Duodenal mucosa (tissue), 2 donors: ENCODE measurements at regions not wholly inside any gene's neighbourhood (a gene's known extent, or its start where the extent isn't known, plus 50 kb on each side); places are given as distances from the start of the nearest gene placed in this dataset.
"Not testable (repeated sequence)": the region's sequence is repeated elsewhere in the genome, so short reads cannot be mapped to it uniquely, and the experiment has no call there.

Experiments used
- H3K27ac ChIP-seq: one replicate; pipeline ENCODE4 v1.7.0; 2013; ENCODE audit warnings: low read depth, low read length
- H3K27me3 ChIP-seq, 2 donors: one replicate each; pipeline ENCODE4 v1.7.0; 2013; ENCODE audit warnings: low read length in 2 of 2, control low read depth in 1 of 2; ENCODE audit not compliant: insufficient read depth in 2 of 2, control insufficient read depth in 1 of 2
- H3K36me3 ChIP-seq, 2 donors: one replicate each; pipeline ENCODE4 v1.7.0; 2013; ENCODE audit warnings: low read length in 2 of 2, control low read depth in 1 of 2; ENCODE audit not compliant: insufficient read depth in 2 of 2, control insufficient read depth in 1 of 2
- H3K4me1 ChIP-seq, 2 donors: one replicate each; pipeline ENCODE4 v1.7.0; 2013; ENCODE audit warnings: low read length in 2 of 2, control low read depth in 1 of 2; ENCODE audit not compliant: insufficient read depth in 2 of 2, control insufficient read depth in 1 of 2
- H3K4me3 ChIP-seq, 2 donors: one replicate each; pipeline ENCODE4 v1.7.0; 2013; ENCODE audit warnings: low read length in 2 of 2, low read depth in 1 of 2
- H3K9ac ChIP-seq, 2 donors: one replicate each; pipeline ENCODE4 v1.7.0; 2013; ENCODE audit warnings: low read length in 2 of 2, low read depth in 1 of 2
- H3K9me3 ChIP-seq, 2 donors: one replicate each; pipeline ENCODE4 v1.7.0; 2013; ENCODE audit warnings: low read length in 2 of 2, control low read depth in 1 of 2; ENCODE audit not compliant: control insufficient read depth in 1 of 2

- no peak overlapping the region for H3K4me3 ChIP-seq
- H3K27me3 ChIP-seq: no peaks in the 10 kb centered on the region
- H3K9ac ChIP-seq: no peak overlapping the region
- H3K9me3 ChIP-seq: no peaks in the 10 kb centered on the region
- no peaks in the 10 kb centered on the region for H3K36me3 ChIP-seq
- peaks cover 0 to 12% of the 10 kb centered on the region in 2 donors for H3K4me1 ChIP-seq
- H3K27ac ChIP-seq: no peak overlapping the region
Observed at GRCh38 chr13:44051405-44051804, 171.7 kb downstream of the LACC1 start.

- Histone ChIP-seq H3K4me1 (peaks cover 0 to 12% of the 10 kb centered on the region in 2 donors), H3K9me3 (no peaks in the 10 kb centered on the region), H3K9ac (no peak overlapping the region), H3K4me3 (no peak overlapping the region), H3K36me3 (no peaks in the 10 kb centered on the region), H3K27ac (no peak overlapping the region), H3K27me3 (no peaks in the 10 kb centered on the region)
Observed at GRCh38 chr13:44051918-44052675, 172.4 kb downstream of the LACC1 start.

GRCh38 chr13:44052780-44053184 is 173.1 kb downstream of the LACC1 start:
- H3K9ac ChIP-seq: no peak overlapping the region
- no peaks in the 10 kb centered on the region for H3K36me3 ChIP-seq
- H3K4me3 ChIP-seq: no peak overlapping the region
- H3K9me3 ChIP-seq: no peaks in the 10 kb centered on the region
- H3K27ac ChIP-seq: no peak overlapping the region
- no peaks in the 10 kb centered on the region for H3K27me3 ChIP-seq
- peaks cover 0 to 12% of the 10 kb centered on the region in 2 donors for H3K4me1 ChIP-seq

GRCh38 chr13:44053208-44053607 is 173.5 kb downstream of the LACC1 start:
- H3K9me3 ChIP-seq: no peaks in the 10 kb centered on the region
- H3K27me3 ChIP-seq: no peaks in the 10 kb centered on the region

GRCh38 chr13:44054525-44054924 is 174.8 kb downstream of the LACC1 start:
- Histone ChIP-seq H3K36me3 (no peaks in the 10 kb centered on the region), H3K27ac (no peak overlapping the region), H3K9ac (no peak overlapping the region), H3K4me1 (peaks cover 0 to 12% of the 10 kb centered on the region in 2 donors), H3K4me3 (no peak overlapping the region), H3K9me3 (no peaks in the 10 kb centered on the region), H3K27me3 (no peaks in the 10 kb centered on the region)

More at GRCh38 chr13:44053208-44053607, 173.5 kb downstream of the LACC1 start:
- Histone ChIP-seq H3K4me1 (peaks cover 0 to 12% of the 10 kb centered on the region in 2 donors), H3K9ac (no peak overlapping the region), H3K4me3 (no peak overlapping the region), H3K36me3 (no peaks in the 10 kb centered on the region), H3K27ac (no peak overlapping the region)

- not testable (repeated sequence) for H3K9ac ChIP-seq, H3K36me3 ChIP-seq, H3K27ac ChIP-seq, H3K4me3 ChIP-seq, H3K9me3 ChIP-seq, H3K27me3 ChIP-seq
- H3K4me1 ChIP-seq: peaks cover 0 to 12% of the 10 kb centered on the region in 2 donors
Observed at GRCh38 chr13:44055681-44056080, 176.0 kb downstream of the LACC1 start.

- Histone ChIP-seq H3K9me3 (no peaks in the 10 kb centered on the region), H3K9ac (no peak overlapping the region), H3K27ac (no peak overlapping the region), H3K27me3 (no peaks in the 10 kb centered on the region), H3K4me3 (no peak overlapping the region), H3K36me3 (no peaks in the 10 kb centered on the region), H3K4me1 (peaks cover 0 to 7% of the 10 kb centered on the region in 2 donors)
Observed at GRCh38 chr13:44058067-44058466, 178.4 kb downstream of the LACC1 start.

- Histone ChIP-seq H3K9ac (no peak overlapping the region), H3K4me1 (peaks cover 0 to 7% of the 10 kb centered on the region in 2 donors), H3K27me3 (no peaks in the 10 kb centered on the region), H3K4me3 (no peak overlapping the region), H3K27ac (no peak overlapping the region), H3K36me3 (no peaks in the 10 kb centered on the region), H3K9me3 (no peaks in the 10 kb centered on the region)
Observed at GRCh38 chr13:44058624-44059215, 179.0 kb downstream of the LACC1 start.

GRCh38 chr13:44061876-44062275 is 182.2 kb downstream of the LACC1 start:
- no peak overlapping the region for H3K9ac ChIP-seq
- H3K4me3 ChIP-seq: no peak overlapping the region
- H3K36me3 ChIP-seq: no peaks in the 10 kb centered on the region
- H3K27me3 ChIP-seq: no peaks in the 10 kb centered on the region
- no peak overlapping the region for H3K27ac ChIP-seq
- H3K4me1 ChIP-seq: no peaks in the 10 kb centered on the region
- no peaks in the 10 kb centered on the region for H3K9me3 ChIP-seq

- Histone ChIP-seq H3K4me3 (no peak overlapping the region), H3K9ac (no peak overlapping the region), H3K27me3 (no peaks in the 10 kb centered on the region), H3K36me3 (no peaks in the 10 kb centered on the region), H3K27ac (no peak overlapping the region), H3K4me1 (no peaks in the 10 kb centered on the region), H3K9me3 (no peaks in the 10 kb centered on the region)
Observed at GRCh38 chr13:44063467-44063866, 183.8 kb downstream of the LACC1 start.
